Testis (tissue), 2 donors: ENCODE measurements at regions not wholly inside any gene's neighbourhood (a gene's known extent, or its start where the extent isn't known, plus 50 kb on each side); places are given as distances from the start of the nearest gene placed in this dataset.
"Not testable (repeated sequence)": the region's sequence is repeated elsewhere in the genome, so short reads cannot be mapped to it uniquely, and the experiment has no call there.

ENCODE experiments used
- DNase-seq: peaks from one replicate; pipeline ENCODE4 v3.0.0-alpha.2; 2019
- H3K27ac ChIP-seq, 2 donors: fragments of 200-600 bp; sonication (generic); one replicate each; pipeline ENCODE4 v1.5.1; 2019
- H3K27me3 ChIP-seq: fragments of 200-600 bp; sonication (generic); one replicate; pipeline ENCODE4 v1.5.1; 2019
- H3K36me3 ChIP-seq: fragments of 200-600 bp; sonication (generic); one replicate; pipeline ENCODE4 v1.5.1; 2017; ENCODE audit warnings: low read depth; ENCODE audit errors: missing control alignments
- H3K4me1 ChIP-seq: fragments of 200-600 bp; sonication (generic); one replicate; pipeline ENCODE4 v1.5.1; 2019
- H3K4me3 ChIP-seq, 2 donors: fragments of 200-600 bp; sonication (generic); one replicate each; pipeline ENCODE4 v1.5.1; 2017 to 2019
- H3K9me3 ChIP-seq: fragments of 200-600 bp; sonication (generic); one replicate; pipeline ENCODE4 v1.5.1; 2017
- POLR2A ChIP-seq: fragments of 450-650 bp; IDR thresholded peaks from one replicate; pipeline ENCODE4 v1.6.1; 2017; ENCODE audit warnings: antibody characterized with exemption, mild to moderate bottlenecking, moderate library complexity
- WGBS, 2 donors: methylation state at CpG; one replicate each; pipeline ENCODE4 v1.1.5; 2018; 5-methylcytosine and 5-hydroxymethylcytosine counted together
- intact Hi-C: fragments of 100-400 bp; cut with DNase I; formaldehyde crosslinking; loops from one replicate; pipeline ENCODE4 v1.15.1; 2023; ENCODE audit warnings: low total_unique reads
- TF ChIP-seq, protein P1 (sequence below), 3 experiments: fragments of 450-650 bp in 2 of 3; fragments of 200-600 bp in 1 of 3; sonication (generic) in 1 of 3; IDR thresholded peaks; one replicate each; pipeline ENCODE4 v1.5.1; 2016 to 2019; ENCODE audit warnings: antibody characterized with exemption in 3 of 3, mild to moderate bottlenecking in 2 of 3, moderate library complexity in 1 of 3

DNA sequence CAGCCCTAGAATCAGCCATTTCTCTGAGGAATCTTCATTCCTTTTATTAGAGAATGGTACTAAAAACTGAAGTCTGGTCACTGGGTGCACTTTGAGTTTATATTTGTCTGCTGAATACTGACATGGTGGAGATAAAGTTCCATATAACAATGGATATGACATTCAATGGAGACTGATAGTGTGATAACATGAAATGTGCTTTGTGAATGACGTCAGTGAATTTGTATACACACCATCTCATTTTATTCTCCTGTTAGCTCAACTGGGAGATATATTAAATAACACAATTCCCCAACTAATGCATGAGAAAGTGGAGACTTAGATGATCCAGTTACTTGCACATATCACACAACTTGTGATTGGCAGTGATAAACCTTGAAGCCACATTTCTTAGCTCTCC is 446.7 kb downstream of the DOK5 start:
- TF ChIP-seq, protein P1, sequence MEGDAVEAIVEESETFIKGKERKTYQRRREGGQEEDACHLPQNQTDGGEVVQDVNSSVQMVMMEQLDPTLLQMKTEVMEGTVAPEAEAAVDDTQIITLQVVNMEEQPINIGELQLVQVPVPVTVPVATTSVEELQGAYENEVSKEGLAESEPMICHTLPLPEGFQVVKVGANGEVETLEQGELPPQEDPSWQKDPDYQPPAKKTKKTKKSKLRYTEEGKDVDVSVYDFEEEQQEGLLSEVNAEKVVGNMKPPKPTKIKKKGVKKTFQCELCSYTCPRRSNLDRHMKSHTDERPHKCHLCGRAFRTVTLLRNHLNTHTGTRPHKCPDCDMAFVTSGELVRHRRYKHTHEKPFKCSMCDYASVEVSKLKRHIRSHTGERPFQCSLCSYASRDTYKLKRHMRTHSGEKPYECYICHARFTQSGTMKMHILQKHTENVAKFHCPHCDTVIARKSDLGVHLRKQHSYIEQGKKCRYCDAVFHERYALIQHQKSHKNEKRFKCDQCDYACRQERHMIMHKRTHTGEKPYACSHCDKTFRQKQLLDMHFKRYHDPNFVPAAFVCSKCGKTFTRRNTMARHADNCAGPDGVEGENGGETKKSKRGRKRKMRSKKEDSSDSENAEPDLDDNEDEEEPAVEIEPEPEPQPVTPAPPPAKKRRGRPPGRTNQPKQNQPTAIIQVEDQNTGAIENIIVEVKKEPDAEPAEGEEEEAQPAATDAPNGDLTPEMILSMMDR (IDR thresholded peaks at IDR 0.05), result no peak
- DNase-seq, result no peak
- H3K27ac ChIP-seq, result no peak overlapping the region
- no peaks in the 10 kb centered on the region for H3K9me3 ChIP-seq
- H3K27me3 ChIP-seq, result no peaks in the 10 kb centered on the region
- WGBS, 2 donors, result 81 to 82% methylated on average over 1 of the region's 1 CpG
- H3K36me3 ChIP-seq, result no peaks in the 10 kb centered on the region
- no peak overlapping the region for H3K4me3 ChIP-seq
- intact Hi-C loops, result no loop called here
- no peaks in the 10 kb centered on the region for H3K4me1 ChIP-seq

DNA sequence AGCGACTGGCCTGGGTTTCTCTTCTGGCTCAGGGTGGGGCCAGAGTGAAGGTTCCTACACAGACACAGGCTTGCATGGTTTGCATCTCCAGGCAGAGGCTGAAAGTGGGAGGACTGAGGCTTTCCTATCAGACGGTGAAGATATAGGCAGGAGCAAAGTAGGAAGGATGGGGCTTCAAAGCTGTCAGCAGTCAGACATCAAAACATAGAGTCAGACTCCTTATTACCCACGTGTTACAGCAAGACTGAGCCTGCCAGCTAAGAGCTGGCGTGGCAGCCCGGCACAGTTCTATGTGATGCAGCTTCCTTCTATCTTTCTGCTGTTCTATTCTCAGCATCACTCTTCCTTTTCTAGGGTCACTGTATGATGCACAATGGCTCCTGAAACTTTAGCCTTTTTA is 445.1 kb downstream of the DOK5 start:
- Histone ChIP-seq H3K9me3 (no peaks in the 10 kb centered on the region), H3K4me1 (no peaks in the 10 kb centered on the region), H3K27ac (no peak overlapping the region), H3K36me3 (no peaks in the 10 kb centered on the region), H3K27me3 (no peaks in the 10 kb centered on the region), H3K4me3 (no peak overlapping the region)
- WGBS, 2 donors, result 52 to 64% methylated on average over 5 of the region's 5 CpGs
- no peak for TF ChIP-seq POLR2A
- TF ChIP-seq, protein P1 (IDR thresholded peaks at IDR 0.05), result no peak
- no peak for DNase-seq
- intact Hi-C loops, result no loop called here

DNA sequence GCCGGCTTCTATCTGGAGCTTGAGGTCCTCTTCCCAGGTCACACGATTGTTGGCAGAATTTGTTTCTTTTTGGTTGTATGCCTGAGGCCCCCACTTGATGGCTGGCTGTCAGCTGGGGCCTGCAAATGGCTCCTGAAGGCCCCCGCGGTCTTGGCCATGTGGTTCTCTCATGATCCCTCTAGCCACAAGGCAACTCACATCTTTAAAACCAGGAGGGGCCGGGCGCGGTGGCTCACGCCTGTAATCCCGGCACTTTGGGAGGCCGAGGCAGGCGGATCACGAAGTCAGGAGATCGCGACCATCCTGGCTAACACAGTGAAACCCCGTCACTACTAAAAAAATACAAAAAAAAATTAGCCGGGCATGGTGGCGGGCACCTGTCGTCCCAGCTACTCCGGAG is 443.6 kb downstream of the DOK5 start:
- H3K4me1 ChIP-seq, DNase-seq, intact Hi-C loops, H3K36me3 ChIP-seq, H3K27me3 ChIP-seq, H3K9me3 ChIP-seq, H3K4me3 ChIP-seq, H3K27ac ChIP-seq: not testable (repeated sequence)
- 49 to 87% methylated on average over 16 to 19 of the region's 19 CpGs for whole genome bisulfite sequencing, 2 donors

DNA sequence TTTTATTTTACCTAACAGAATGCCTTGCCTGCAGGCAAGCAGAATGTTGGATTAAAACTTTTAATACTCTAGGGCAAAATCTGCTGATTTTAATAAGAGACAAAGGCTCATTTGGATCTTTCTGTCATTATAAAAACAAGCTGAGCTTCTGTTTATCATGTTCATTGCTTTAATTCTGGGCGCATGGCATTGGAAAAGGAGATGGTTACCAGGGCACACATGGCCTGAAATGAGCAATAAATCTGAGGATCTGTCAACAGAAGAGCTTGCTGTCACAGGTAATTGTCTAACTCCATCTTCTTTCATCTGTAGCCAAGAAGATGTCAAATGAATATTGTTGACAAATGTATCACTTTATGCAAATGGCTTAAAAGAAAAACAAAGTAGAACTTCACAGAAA is 439.6 kb downstream of the DOK5 start:
- H3K36me3 ChIP-seq, result no peaks in the 10 kb centered on the region
- intact Hi-C loops, result no loop called here
- H3K4me1 ChIP-seq, result no peaks in the 10 kb centered on the region
- no peak overlapping the region for H3K4me3 ChIP-seq
- WGBS, 2 donors, result 33 to 59% methylated on average over 1 of the region's 1 CpG
- H3K9me3 ChIP-seq, result no peaks in the 10 kb centered on the region
- DNase-seq, result no peak
- H3K27me3 ChIP-seq, result no peaks in the 10 kb centered on the region
- TF ChIP-seq, protein P1 (IDR thresholded peaks at IDR 0.05), result no peak
- TF ChIP-seq POLR2A, result no peak
- H3K27ac ChIP-seq, result no peak overlapping the region

DNA sequence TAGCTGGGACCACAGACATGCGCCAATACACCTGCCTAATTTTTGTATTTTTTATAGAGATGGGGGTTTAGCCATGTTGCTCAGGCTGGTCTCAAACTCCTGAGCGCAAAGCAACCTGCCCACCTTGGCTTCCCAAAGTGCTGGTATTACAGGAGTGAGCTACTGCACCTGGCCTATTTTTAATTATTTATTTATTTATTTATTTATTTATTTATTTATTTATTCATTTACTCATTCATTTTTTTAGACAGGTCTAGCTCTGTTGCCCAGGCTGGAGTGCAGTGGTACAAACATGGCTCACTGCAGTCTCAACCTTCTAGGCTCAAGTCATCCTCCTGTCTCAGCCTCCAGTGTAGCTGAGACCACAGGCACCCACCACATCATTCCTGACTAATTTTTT is 434.3 kb downstream of the DOK5 start:
- intact Hi-C loops, result no loop called here
- no peaks in the 10 kb centered on the region for H3K36me3 ChIP-seq
- H3K9me3 ChIP-seq, result no peaks in the 10 kb centered on the region
- WGBS, 2 donors, result 95 to 100% methylated on average over 2 of the region's 2 CpGs
- no peaks in the 10 kb centered on the region for H3K4me1 ChIP-seq
- no peak overlapping the region for H3K27ac ChIP-seq
- no peak for DNase-seq
- H3K27me3 ChIP-seq, result no peaks in the 10 kb centered on the region
- H3K4me3 ChIP-seq, result no peak overlapping the region
- TF ChIP-seq, protein P1 (IDR thresholded peaks at IDR 0.05), result no peak
- no peak for TF ChIP-seq POLR2A

DNA sequence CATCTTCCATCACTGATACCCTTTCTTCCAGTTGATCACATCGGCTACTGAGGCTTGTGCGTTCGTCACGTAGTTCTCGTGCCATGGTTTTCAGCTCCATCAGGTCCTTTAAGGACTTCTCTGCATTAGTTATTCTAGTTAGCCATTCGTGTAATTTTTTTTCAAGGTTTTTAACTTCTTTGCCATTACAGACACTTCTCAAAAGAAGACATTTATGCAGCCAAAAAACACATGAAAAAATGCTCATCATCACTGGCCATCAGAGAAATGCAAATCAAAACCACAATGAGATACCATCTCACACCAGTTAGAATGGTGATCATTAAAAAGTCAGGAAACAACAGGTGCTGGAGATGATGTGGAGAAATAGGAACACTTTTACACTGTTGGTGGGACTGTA is 430.7 kb downstream of the DOK5 start:
- not testable (repeated sequence) for H3K36me3 ChIP-seq, DNase-seq

More for the DNA sequence above, 430.7 kb downstream of the DOK5 start:
- WGBS, 2 donors, result 90 to 94% methylated on average over 6 of the region's 6 CpGs
- H3K27me3 ChIP-seq, H3K4me3 ChIP-seq, intact Hi-C loops, H3K4me1 ChIP-seq, H3K9me3 ChIP-seq, H3K27ac ChIP-seq: not testable (repeated sequence)
